Stimulated activated CD8-positive, alpha-beta memory T cell treated with anti-CD3 and anti-CD28 coated beads, Interleukin-12 subunit alpha, Interleukin-12 subunit beta, amount 100 ng/mL, for 24 hours (primary cell): ENCODE measurements at regions not wholly inside any gene's neighbourhood (a gene's known extent, or its start where the extent isn't known, plus 50 kb on each side); places are given as distances from the start of the nearest gene placed in this dataset.
"Not testable (repeated sequence)": the region's sequence is repeated elsewhere in the genome, so short reads cannot be mapped to it uniquely, and the experiment has no call there.

Experiments used
- DNase-seq: peaks from one replicate; pipeline ENCODE4 v3.0.0-alpha.2; 2020; ENCODE audit errors: extremely low read depth

- no peak for DNase-seq
Measured at GRCh38 chr22:19599626-19600243, 75.5 kb upstream of the CLDN5 start.

- not testable (repeated sequence) for DNase-seq
Measured at GRCh38 chr22:19603346-19603745, 79.1 kb upstream of the CLDN5 start.

- no peak for DNase-seq
Measured at GRCh38 chr22:19603767-19604166, 79.6 kb upstream of the CLDN5 start.

- no peak for DNase-seq
Measured at GRCh38 chr22:19604711-19605268, 80.6 kb upstream of the CLDN5 start.

DNA sequence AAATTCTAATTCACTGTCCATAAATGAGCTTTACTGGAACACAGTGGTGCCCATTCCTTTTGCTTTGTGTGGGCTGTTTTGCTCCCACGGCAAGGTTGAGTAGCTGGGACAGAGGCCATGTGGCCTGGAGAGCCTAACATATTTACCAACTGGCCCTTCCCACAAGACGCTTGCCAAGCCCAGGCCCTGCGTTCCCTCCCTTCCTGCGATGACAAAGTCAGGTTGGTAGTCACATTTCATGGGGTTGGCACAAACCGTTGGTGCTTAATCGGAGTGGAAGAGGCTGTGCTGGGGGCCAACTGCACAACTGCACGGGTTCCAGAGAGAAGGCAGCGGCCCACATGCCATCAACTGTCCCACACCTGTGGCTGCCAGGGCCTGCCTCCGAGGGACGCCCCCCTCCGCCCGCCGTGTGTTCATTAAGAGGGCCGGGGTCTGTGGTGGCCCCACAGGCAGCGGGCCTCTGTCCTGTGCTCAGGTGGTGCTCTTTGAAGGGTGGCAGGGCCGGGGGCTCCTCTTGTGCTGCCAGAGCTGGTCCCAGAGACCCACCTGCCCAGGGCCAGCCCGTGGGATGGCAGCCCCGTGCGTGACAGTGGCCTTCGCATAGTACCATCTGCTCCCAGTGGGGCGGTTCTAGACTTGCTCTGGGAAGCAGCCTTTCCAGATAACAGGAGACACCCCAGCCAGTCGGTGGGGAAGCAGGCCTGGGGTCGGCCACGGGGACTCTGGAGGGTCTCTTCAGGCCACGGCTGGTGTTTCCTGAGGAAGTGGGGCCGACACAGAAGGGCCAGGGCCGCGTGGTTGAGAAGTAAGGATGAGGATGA lies 81.5 kb upstream of the CLDN5 start:
- DNase-seq = no peak

DNA sequence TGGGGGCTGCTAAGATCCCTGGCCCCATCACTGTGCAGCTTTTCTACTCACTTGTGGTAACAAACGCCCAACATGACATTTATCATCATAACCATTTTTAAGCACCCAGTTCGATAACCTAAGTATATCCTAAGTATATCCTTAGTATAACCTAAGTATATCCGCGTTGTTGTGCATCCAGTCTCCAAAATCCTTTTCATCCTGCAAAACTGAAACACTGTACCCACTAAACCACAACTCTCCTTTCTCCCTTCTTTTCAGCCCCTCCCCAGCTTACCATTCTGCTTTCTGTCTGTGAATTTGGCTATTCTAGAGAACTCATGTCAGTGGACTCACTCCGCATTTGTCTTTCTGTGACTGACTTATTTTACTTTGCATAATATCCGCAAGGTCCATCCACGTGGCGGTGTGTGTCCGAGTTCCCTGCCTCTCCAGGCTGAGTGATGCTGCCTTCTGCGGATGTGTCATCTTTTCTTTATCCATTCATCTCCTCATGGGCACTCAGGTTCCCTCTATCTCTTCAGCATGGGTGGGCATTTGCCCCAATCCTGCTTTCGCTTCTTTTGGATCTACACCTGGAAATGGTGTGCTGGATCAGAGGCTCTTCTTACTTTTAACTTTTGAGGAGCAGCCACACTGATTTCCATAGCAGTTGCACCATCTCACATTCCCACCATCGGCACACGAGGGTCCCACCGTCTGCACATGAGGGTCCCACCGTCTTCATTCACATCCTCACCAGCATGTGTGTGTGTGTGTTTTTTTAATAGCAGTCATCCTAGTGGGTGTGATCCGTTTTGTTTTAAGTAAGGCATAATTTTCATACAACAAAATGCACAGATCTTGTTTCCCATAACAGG lies 82.4 kb upstream of the CLDN5 start:
- DNase-seq = no peak

- no peak for DNase-seq
Measured at GRCh38 chr22:19607192-19608002, 83.2 kb upstream of the CLDN5 start.

GRCh38 chr22:19608003-19608690 lies 83.9 kb upstream of the CLDN5 start:
- no peak for DNase-seq

DNA sequence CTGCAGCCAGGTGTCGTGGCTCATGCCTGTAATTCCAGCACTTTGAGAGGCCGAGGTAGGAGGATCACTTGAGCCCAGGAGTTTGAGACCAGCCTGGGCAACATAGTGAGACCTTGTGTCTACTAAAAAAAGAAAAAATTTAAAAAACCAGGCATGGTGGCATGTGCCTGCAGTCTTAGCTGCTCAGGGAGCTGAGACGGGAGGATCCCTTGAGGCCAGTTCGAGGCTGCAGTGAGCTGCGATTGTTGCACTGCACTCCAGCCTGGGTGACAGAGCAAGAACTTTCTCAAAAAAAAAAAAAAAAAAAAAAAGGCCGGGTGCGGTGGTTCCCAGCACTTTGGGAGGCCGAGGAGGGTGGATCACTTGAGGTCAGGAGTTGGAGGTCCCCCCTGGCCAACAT lies 85.5 kb upstream of the CLDN5 start:
- not testable (repeated sequence) for DNase-seq

DNA sequence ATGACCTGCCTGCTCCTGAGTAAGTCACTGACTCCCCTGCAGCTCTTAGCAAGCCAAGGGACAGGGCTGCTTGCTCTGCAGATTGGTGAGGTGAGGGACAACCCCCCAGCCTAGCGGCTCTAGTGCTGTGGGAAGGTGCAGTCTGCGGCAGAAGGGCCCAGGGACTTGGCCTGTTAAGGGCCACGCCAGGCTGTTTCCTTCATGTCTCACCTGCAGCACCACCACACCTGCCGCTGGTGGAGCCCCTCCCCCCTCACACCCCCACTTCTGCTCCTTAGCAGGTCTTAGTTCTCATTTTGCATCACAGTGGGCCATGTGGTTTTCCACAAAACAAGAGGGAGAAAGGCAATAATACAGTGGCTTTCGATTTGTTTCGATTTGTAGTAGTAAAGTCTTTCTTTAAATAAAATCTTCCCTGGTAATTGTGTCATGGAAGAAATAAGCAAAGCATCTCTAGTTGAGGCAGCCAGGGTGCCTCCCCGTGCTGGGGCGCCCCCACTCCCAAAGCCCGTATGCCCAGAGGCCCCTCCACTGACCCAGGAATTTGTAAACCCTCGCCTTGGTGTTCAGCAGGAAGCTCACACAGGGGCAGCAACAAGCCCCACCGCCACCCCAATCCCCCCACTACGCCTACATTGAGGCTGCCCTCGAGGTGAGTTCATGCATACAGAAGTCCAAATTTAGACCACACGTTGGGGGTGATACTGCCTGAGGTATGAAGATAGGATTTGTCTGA lies 86.5 kb upstream of the CLDN5 start:
- DNase-seq = no peak

- DNase-seq = no peak
Measured at GRCh38 chr22:19611590-19611989, 87.4 kb upstream of the CLDN5 start.

DNA sequence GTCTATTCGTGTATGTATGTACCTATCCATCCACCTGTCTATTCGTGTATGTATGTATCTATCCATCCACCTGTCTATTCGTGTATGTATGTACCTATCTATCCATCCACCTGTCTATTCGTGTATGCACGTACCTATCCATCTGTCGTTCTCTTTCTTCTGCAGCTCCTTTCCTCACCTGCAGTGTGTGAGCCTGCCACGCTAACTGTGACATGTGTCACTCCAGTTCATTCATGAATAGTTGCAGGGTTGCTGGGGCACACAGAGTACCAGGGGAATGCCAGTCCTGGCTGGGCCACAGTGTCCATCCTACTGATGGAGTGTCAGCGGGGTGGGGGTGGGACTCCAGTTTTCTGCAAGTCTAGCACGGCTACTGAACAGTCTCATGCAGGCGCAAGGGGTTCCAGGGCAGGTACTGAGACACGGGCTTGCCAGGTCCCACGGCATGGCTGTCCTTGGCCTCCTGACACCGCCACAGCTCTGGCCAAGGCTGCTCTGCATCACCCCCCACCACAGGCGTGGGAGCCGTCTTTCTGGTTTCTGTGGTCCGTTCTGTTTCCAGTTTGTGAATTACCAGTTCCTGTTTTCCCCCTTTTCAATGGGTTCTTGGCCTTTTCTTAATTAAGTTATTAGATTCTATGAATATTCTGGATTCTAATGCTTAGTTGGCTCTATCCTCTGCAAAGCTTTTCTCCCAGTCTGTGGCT lies 88.8 kb upstream of the CLDN5 start:
- DNase-seq = no peak

DNA sequence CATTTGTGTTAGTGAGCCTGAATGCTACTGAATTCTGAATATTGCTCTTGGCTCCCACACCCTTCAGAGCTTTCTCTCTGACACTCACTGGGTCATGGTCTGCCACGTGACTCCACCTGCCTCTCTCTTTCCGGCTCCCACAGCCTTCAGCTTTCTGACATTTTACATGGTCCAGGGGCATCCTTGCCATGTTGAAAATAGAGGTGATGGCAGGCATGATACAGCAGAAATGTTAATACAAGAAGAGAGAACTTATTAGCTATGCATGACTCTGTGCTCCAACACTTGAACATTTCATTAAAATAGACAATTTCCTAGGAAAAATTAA lies 90.3 kb upstream of the CLDN5 start:
- no peak for DNase-seq

- DNase-seq = no peak
Measured at GRCh38 chr22:19615001-19615461, 90.8 kb upstream of the CLDN5 start.

GRCh38 chr22:19615867-19616581 lies 91.8 kb upstream of the CLDN5 start:
- DNase-seq = no peak

DNA sequence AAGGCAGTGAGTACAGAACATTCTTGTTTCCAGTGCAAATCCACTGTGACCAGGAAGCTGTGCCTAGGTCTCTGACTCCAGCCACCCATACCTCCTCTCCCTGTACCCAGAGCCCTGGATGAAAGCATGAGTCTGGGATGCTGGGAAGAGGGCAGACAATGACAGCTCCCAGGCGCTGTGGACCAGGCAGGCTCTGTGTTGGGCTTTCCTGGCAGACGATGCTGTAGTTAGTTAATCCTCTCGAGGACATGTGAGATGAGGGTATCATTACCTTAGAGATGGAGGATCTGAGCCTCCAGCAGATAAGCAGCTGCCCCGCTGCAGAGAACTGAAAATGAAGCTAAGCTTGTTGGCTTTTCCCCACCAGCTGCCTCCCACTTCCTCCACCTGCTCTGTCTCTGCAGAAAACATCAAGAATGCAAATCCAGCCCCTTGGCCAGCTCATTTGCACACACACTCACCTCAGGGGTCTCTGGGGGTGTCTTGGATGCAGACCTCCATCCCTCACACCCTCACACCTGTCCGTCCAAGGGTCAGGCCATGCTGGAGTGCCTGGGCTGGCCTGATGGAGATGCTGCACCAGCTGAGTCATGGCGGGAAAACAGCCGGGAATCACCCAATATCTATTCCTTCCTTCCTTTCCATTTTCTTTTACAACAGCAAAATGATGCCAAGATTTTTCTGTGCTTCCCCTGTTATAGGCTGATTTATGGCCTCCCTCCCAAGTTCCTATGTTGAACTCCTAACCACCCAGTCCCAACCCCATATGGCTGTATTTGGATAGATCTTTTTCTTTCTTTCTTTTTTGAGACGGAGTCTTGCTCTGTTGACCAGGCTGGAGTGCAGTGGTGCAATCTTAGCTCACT lies 94.9 kb upstream of the SEPTIN5 start:
- no peak for DNase-seq

GRCh38 chr22:19620742-19621371 lies 93.4 kb upstream of the SEPTIN5 start:
- no peak for DNase-seq
